ENCODE measurements at regions not wholly inside any gene's neighbourhood (a gene's known extent, or its start where the extent isn't known, plus 50 kb on each side); places are given as distances from the start of the nearest gene placed in this dataset.

- no peak overlapping the region for H3K27ac ChIP-seq
- no peak for TF ChIP-seq CTCF (conservative IDR thresholded peaks at IDR 0.05)
Measured at GRCh38 chr1:81230983-81231728, 569.6 kb upstream of the ADGRL2 start.

- H3K27ac ChIP-seq: no peak overlapping the region
- TF ChIP-seq CTCF (conservative IDR thresholded peaks at IDR 0.05): no peak
Measured at GRCh38 chr1:81228926-81229325, 571.8 kb upstream of the ADGRL2 start.

- no peak overlapping the region for H3K27ac ChIP-seq
- TF ChIP-seq CTCF (conservative IDR thresholded peaks at IDR 0.05): no peak
Measured at GRCh38 chr1:81226603-81226928, 574.2 kb upstream of the ADGRL2 start.

GRCh38 chr1:81225789-81226602 lies 574.7 kb upstream of the ADGRL2 start:
- no peak overlapping the region for H3K27ac ChIP-seq
- no peak for TF ChIP-seq CTCF (conservative IDR thresholded peaks at IDR 0.05)

- no peak overlapping the region for H3K27ac ChIP-seq
- no peak for TF ChIP-seq CTCF (conservative IDR thresholded peaks at IDR 0.05)
Measured at GRCh38 chr1:81224222-81224621, 576.5 kb upstream of the ADGRL2 start.

GRCh38 chr1:81221564-81221963 lies 579.2 kb upstream of the ADGRL2 start:
- no peak overlapping the region for H3K27ac ChIP-seq
- TF ChIP-seq CTCF (conservative IDR thresholded peaks at IDR 0.05): no peak

- no peak for TF ChIP-seq CTCF (conservative IDR thresholded peaks at IDR 0.05)
- no peak overlapping the region for H3K27ac ChIP-seq
Measured at GRCh38 chr1:81220614-81221071, 580.1 kb upstream of the ADGRL2 start.
